Jurkat, Clone E6-1 (cell line): ENCODE measurements at regions not wholly inside any gene's neighbourhood (a gene's known extent, or its start where the extent isn't known, plus 50 kb on each side); places are given as distances from the start of the nearest gene placed in this dataset.
"Not testable (repeated sequence)": the region's sequence is repeated elsewhere in the genome, so short reads cannot be mapped to it uniquely, and the experiment has no call there.

Source experiments
- DNase-seq: peaks from one replicate; pipeline ENCODE4 v3.0.0-alpha.2; 2011; ENCODE audit warnings: low read depth, low spot score
- H3K4me3 ChIP-seq: 2 replicates; pipeline ENCODE4 v1.5.1; 2011; ENCODE audit warnings: mild to moderate bottlenecking, low read length, control low read depth, moderate library complexity

DNA sequence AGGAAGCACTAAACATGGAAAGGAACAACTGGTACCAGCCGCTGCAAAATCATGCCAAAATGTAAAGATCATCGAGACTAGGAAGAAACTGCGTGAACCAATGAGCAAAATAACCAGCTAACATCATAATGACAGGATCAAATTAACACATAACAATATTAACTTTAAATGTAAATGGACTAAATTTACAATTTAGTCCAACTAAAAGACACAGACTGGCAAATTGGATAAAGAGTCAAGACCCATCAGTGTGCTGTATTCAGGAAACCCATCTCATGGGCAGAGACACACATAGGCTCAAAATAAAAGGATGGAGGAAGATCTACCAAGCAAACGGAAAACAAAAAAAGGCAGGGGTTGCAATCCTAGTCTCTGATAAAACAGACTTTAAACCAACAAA is 242.2 kb upstream of the CNR1 start:
- not testable (repeated sequence) for DNase-seq, H3K4me3 ChIP-seq

DNA sequence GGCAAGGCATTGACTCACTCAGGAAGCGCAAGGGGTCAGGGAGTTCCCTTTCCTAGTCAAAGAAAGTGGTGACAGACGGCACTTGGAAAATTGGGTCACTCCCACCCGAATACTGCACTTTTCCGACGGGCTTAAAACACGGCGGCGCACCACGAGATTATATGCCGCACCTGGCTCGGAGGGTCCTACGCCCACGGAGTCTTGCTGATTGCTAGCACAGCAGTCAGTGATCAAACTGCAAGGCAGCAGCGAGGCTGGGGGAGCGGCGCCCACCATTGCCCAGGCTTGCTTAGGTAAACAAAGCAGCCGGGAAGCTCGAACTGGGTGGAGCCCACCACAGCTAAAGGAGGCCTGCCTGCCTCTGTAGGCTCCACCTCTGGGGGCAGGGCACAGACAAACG is 240.5 kb upstream of the CNR1 start:
- H3K4me3 ChIP-seq, DNase-seq: not testable (repeated sequence)

DNA sequence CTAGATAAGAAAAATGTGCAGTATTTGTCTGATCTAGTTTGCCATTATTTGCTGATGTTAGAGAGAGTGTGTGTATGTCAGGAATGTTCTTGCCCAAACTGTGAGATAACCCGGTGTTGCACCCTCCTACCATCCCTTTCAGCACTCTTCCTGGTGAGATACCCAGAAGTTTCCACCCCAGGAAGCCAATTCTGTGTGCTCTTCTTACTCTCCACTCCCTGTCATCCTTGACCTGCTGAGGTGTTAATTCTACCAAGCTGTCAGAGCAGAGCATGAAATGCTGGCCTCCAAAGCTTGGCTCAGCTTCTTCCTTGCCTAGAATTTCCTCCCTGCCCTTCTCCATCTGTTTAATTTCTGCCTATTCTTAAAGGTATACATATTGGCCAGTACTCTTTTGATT is 237.3 kb upstream of the CNR1 start:
- H3K4me3 ChIP-seq = no peak overlapping the region
- DNase-seq = no peak

DNA sequence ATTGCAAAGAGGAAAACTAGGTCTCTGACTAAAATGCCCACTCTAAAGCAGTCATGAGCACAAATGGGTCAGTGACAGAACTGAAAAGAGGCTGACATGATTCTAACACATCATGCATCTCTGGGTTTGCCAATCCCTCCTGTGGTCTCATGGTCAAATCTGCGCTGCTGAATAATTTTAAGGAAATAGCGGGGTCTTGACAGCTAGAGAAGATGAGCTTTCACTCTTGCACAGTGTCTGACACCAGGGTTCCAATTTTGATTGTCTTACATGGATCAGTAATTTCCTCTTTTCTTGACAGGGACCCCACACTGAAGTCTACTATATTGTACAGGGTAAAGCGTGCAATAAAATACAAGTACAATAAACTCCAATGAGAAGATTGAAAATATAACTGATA is 236.8 kb upstream of the CNR1 start:
- H3K4me3 ChIP-seq = no peak overlapping the region
- DNase-seq = no peak

DNA sequence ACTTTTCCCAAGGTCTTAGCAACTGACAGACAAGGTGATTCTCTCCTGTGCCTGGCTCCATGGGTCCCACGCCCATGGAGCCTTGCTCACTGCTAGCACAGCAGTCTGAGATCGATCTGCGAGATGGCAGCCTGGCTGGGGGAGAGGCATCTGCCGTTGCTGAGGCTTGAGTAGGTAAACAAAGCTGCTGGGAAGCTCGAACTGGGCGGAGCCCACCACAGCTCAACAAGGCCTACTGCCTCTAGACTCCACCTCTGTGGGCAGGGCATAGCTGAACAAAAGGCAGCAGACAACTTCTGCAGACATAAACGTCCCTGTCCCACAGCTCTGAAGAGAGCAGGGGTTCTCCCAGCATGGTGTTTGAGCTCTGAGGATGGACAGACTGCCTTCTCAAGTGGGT is 224.9 kb upstream of the CNR1 start:
- not testable (repeated sequence) for H3K4me3 ChIP-seq, DNase-seq

DNA sequence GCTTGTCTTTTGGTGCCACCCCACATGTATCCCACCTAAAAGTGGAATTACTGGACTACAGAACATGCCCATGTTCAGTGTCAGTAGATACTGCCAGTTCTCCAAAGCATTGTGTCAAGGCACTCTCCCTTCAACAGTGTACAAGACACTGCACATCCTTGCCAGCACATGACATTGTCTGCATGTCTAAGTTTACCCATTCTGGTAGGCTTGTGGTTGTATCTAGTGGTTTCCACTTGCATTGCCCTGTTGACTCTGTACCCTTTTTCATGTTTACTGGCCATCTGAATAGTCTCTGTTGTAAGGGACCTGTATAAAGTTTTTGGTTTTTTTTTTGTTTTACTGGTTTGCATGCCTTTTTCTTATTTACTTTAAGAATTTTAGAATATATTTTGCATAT is 222.4 kb upstream of the CNR1 start:
- no peak overlapping the region for H3K4me3 ChIP-seq
- no peak for DNase-seq

DNA sequence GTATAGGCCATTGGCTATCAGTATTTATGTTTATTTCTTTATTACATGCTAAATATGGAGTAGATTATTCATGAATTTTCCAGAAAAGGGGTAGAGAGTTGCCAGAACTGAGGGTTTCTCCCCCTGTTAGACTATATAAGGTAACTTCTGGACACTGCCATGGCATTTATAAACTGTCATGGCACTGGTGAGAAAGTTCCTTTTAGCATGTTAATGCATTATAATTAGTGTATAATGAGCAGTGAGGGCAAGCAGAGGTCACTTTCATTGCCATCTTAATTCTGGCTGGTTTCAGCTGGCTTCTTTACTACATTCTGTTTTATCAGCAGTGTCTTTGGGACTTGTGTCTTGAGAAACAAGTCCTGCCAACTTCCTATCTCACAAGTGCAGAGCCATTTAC is 220.0 kb upstream of the CNR1 start:
- no peak overlapping the region for H3K4me3 ChIP-seq
- no peak for DNase-seq

DNA sequence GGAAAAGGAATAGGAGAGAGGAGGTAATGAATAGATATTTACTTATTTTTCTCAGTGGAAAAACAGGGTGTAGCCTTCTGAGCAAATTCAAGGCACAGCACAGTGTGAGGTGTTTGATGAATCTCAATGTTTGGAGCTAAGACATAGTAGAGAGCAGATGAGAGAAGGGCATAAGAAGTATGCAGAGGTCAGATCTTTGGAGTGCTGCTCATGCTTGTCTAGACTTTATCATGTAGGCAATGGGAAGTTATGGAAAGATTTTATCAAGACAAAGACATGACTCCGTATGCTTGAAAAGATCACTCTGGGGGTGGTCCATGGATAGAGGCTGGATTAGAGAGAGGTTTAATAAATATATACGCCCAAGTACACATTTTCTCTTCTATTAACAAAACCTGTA is 217.0 kb upstream of the CNR1 start:
- DNase-seq = no peak
- no peak overlapping the region for H3K4me3 ChIP-seq

DNA sequence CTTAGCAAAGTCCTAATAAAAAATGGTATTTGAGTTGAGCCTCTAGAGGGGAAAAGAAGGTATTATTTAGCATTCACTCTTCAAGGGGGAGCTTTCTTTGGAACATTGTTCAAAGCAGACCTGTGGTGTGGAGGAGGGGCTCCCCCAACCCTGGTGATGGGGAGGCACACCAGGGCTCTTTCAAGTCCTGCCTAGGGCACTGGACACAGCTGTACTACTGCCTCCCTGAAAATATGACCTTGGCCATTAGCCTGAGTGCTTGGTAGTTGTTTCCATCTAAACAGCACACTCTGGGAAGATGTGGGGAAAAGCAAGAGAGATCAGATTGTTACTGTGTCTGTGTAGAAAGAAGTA is 215.1 kb upstream of the CNR1 start:
- DNase-seq = no peak
- no peak overlapping the region for H3K4me3 ChIP-seq

DNA sequence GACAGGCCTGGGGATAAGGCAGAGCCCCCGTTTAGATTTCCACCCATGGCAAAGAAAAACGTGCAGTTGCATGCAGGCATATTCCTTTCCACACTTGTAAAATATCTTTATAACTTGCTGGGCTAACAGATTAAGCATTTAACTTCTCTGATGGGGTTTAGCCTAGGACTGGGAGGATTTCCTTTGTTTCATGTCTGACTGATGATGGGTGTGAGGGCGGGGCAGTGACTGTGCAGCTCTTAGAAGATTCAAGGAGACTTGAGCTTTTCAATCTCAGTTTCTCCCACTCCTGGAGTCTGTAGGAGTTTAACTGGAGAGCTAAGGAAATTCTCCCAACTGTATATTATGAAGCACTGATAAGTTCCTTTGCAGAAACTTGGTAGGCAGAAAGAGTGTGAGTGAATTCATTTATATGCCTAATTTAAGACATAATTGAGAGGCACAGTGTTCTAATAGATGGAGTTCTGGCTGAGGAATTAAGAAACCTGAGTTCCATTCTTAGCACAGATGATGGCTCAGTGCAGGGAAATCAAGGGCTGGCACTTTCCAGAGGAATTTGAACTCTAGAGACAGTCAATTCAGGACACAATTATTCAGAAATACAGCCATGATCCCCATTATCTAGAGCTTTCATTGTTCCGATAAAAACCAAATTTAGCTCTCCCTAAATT is 214.6 kb upstream of the CNR1 start:
- no peak for DNase-seq
- H3K4me3 ChIP-seq = no peak overlapping the region

DNA sequence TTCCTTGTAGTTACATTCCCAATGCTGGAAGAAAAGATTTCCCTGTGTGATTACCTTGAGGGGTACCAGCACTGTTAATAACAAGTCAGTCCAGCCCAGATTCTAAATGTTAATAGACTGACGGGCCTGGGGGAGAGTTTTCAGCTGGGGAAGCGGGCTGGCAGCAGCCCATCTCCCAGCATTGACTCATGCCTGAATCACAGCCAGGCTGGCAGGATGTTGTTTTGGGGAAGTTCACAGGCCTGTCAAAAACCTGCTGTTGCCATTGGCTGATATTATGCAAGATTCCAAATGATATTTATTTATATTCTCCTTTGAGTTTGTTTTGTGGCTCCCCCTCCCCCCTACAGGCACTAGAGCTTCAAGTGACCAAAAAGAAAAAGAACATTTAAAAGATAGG is 213.9 kb upstream of the CNR1 start:
- H3K4me3 ChIP-seq = no peak overlapping the region
- no peak for DNase-seq

DNA sequence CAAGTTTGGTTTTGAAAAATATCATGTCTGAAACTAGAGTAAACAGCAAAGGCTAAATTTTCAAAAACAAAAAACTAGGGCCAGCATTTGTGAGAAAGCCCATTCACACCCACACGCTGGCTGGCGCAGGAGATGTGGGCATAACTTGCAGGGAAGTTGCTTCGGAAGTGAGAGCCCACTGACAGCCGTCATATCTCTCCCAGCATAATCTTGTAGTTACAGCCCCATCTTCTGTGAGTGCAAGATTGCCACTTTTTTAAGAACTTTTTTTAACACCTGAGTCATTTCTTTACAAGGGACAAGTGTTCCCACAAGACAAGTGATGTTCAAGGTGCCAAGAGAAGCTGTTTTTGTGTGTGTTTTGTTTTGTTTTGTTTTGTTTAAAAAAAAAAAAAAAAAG is 212.5 kb upstream of the CNR1 start:
- no peak overlapping the region for H3K4me3 ChIP-seq

DNA sequence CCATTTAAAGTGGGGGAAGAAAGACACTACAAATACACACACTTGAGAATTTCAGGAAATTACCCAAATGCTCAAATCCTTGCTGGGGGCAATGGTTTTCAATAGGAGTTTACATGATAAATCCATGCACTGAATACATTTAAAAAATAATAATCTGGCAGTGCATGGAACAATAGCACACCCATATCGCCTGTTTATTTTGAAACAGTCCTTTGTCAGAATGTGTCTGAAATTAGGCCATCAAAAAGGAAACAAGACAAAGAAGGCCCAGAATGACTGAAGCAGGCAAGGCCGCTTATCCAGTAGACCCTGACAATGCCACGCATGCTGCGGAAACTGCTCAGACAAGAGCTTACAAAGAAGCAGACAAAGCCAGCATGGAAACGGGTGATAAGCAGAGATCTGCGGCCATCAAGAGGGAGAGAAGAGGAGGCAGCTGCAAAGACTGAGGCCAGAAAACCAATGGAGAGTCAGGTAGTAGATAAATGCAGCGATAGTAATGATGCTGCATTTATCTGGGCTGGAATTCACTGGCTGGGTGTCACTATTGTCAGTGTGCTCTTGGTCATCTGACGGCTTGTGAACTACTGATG is 211.9 kb upstream of the CNR1 start:
- DNase-seq = no peak
- no peak overlapping the region for H3K4me3 ChIP-seq

More for the DNA sequence above, 212.5 kb upstream of the CNR1 start:
- DNase-seq = no peak

DNA sequence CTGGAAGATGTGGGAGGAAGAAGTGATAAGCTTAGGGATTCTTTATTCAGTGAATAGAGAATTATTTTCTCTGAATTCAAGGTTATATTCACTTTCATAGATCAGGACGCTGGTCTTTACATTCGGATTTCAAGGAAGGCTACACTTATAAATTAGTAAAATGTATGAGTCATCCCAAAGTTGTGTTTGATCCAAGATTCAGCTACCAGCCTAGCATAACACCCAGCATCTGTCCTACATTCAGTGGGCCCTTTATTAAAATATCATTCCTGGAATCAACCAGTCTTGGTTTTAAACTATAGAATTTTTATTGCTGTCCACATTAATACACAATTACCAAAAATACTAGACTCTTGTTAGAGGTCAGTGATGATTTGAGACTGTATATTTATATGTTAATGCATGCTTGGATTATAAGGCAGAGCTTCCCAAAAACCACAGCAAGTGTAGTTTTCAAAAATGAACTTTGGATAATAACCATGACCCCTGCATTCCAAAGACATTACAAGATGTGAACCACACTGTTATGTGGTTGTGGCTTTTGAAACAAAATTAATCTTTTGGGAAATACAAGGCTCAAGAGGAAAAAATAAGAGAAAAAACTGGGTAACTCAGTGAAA is 210.7 kb upstream of the CNR1 start:
- no peak overlapping the region for H3K4me3 ChIP-seq
- DNase-seq = no peak

DNA sequence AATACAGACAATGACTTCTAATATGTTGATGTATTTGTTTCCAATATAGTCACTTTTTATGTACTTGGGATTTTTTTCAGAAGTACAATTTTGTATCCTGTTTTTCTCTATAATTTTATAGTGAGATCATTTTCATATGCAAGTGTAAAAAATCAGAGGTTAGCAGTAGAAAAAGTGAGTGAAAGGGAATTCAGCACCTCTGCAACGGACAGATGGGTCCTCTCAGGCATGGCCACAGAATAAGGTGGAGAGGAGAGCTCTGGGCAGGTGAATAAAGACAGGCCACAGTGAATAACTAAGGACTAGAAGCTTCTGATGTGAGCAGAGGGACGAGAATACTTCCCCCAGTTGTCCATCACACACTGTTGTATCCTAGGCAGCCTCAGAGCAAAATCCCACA is 210.1 kb upstream of the CNR1 start:
- no peak for DNase-seq
- H3K4me3 ChIP-seq = no peak overlapping the region

DNA sequence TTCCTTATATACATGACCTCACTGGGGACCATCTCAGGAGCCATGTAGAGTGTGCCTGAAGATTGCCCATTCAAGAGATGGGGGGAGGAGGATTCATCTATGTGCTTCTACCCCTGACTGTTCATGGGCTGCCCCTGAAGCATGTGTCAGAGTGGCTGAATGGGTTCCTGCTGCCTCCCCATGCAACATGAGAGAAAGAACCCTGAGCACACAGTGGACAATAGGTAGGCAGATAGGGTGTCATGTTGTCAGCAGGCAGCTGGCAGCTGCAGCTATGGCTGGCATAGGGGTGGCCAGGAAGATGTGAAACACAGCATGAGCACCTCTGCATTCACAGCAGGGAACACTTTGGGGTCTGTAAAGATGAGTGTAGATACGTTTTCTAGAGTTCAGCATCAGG is 208.4 kb upstream of the CNR1 start:
- H3K4me3 ChIP-seq = no peak overlapping the region
- DNase-seq = no peak

DNA sequence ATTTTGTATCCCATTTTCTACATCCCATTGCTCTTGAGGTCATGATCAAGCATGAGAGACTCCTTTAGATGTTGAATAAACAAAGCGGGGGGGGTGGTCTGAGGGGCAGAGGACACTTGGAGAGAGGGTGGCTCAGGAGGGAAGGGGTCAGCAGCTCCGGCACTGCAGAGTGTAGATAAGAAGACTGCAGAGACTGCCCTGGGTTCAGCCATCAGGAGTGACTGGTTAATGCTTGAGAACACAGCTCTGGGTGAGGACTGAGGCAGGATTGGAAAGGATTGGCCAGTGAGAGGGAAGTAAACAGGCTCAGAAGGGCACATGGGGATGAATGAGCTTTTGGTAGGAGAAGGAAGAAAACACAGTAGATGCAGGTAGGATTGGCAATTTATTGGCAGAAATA is 205.3 kb upstream of the CNR1 start:
- H3K4me3 ChIP-seq = no peak overlapping the region
- DNase-seq = no peak

DNA sequence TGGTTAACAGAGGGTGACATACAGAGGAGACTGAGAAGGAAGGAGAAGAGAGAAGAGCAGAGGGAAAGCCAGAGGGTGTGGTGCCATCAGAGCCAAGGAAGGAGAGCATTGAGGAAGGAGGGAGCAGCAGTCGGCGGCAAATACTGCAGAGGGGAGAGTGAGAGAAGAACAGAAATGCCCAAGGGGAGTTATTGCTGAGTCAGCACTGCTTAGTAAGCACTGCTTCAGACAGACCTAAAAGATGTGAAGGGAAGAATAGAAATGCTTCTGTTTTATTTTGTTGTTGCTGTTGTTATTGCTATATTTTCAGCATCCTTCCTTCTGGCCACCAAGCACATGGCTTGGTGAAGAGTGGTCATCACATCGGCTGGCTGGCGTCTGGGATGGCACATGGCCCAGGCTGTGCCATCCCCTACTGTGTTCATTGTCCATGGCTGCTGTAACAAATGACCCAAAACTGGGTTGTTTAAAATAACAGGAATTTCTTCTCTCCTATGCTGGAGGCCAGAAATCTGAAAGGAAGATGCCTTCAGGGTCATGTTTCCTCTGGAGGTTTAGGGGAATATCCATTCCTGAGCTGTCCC is 204.1 kb upstream of the CNR1 start:
- no peak overlapping the region for H3K4me3 ChIP-seq
- DNase-seq = no peak

DNA sequence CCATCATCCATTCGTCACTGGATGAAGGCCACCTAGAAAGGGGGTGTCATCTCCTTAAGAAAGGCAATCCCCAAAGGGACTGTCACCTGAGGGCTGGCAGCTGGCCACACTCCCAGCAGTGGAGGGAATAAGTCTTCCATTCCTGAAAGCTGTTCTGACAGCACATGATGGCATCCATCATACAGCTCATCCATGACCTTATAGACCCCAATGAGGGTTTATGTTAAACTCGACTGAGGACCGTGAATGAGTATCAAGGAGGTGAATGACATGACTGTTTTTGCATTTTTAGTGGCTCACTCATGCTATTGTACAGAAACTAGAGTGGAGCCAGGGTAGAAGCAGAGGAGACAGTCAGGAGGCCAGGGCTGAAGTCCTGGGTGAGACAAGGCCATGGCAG is 203.1 kb upstream of the CNR1 start:
- DNase-seq = no peak
- no peak overlapping the region for H3K4me3 ChIP-seq

DNA sequence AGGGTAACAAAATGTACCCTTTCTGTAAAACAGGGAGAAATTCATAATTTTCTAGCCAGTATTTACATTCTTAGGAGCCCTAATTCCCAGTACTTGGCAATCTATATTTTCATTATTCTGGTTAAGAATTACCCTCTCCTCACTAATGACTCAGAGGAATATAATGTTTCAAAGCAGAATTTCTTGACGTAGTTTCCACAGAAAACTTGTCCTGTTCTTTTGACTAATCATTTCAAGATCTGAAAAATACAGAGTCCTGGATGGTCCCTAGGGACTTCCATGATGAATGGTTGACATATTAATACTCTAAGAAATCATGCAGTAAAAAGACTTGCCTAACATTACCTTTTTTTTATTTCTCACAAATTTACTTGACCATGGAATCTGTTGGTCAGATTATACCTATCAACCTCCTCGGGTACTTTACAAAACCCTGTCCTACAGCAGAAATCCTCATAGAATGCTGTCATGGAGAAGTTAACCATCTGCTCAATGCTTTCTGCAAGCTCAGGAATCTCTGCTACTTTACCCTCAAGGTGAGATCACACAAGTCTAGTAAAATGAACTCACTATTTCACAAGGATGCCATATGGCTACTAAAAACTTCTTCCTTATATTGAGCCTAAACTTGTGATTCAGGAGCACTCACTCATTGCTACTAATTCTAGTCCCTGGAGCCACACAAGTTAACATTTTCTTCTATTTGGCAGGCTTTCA is 202.1 kb upstream of the CNR1 start:
- no peak for DNase-seq
- no peak overlapping the region for H3K4me3 ChIP-seq
